ENCODE measurements at regions not wholly inside any gene's neighbourhood (a gene's known extent, or its start where the extent isn't known, plus 50 kb on each side); places are given as distances from the start of the nearest gene placed in this dataset.

DNA sequence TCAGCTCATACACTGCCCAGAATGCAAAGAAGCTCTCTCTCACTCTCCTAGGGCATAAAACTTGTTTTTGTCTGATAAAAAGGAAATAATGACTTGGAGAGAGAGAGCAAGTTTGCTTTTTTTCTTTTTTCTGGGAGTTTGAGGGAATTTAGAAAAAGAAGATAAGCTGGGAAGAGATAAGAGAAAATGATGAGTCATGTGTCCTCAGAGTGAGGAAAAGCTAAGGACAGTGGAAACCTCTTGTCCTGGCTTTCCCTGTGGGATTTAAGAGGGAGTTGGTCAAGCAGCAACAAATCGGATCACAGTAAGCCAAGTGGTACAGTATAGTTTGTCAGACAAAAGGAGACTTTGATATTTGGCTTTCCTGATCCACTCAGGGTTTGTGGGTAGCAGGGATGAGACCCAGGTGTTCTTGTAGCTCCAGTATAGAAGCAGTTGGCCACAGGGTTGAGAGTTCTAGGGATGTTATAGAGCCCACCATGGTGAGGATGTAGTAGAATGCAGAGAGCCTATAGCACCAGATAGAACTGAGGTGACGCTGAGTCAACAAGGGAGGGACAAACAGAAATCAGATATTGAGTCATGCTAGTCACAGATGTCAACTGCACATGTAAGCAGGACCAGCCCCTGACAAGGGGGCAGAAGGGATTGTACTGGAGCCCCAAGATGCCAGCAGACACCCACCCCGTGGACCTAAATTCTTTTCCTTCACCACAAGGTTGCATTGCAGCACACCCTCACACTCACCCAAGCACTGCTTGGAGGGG lies 219.3 kb upstream of the TAC1 start:
- no peak for DNase-seq (ENCODE audit: low read depth)
- TF ChIP-seq, protein P1, sequence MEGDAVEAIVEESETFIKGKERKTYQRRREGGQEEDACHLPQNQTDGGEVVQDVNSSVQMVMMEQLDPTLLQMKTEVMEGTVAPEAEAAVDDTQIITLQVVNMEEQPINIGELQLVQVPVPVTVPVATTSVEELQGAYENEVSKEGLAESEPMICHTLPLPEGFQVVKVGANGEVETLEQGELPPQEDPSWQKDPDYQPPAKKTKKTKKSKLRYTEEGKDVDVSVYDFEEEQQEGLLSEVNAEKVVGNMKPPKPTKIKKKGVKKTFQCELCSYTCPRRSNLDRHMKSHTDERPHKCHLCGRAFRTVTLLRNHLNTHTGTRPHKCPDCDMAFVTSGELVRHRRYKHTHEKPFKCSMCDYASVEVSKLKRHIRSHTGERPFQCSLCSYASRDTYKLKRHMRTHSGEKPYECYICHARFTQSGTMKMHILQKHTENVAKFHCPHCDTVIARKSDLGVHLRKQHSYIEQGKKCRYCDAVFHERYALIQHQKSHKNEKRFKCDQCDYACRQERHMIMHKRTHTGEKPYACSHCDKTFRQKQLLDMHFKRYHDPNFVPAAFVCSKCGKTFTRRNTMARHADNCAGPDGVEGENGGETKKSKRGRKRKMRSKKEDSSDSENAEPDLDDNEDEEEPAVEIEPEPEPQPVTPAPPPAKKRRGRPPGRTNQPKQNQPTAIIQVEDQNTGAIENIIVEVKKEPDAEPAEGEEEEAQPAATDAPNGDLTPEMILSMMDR (conservative IDR thresholded peaks at IDR 0.05; ENCODE audit: low read depth, low read length) = no peak
- H3K4me3 ChIP-seq (ENCODE audit: low read depth, low read length) = no peak overlapping the region

DNA sequence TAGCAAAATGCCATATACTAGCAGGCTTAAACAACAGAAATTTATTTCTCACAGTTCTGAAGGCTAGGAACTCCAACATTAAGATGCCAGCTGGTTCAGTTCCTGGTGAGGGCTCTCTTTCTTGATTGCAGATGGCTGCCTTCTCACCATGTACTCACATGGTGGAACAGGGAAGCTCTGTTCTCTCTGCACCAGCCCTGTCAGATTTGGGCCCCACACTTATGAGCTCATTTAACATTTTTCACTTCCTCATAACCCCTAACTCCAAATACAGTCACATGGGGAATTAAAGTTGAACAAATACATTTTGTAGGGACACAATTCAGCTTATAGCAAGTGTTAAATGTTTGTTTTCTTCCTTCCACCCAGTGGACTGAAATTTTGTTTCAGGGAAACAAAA lies 218.6 kb upstream of the TAC1 start:
- DNase-seq (ENCODE audit: low read depth) = no peak
- no peak overlapping the region for H3K4me3 ChIP-seq (ENCODE audit: low read depth, low read length)
- TF ChIP-seq, protein P1 (conservative IDR thresholded peaks at IDR 0.05; ENCODE audit: low read depth, low read length) = no peak

DNA sequence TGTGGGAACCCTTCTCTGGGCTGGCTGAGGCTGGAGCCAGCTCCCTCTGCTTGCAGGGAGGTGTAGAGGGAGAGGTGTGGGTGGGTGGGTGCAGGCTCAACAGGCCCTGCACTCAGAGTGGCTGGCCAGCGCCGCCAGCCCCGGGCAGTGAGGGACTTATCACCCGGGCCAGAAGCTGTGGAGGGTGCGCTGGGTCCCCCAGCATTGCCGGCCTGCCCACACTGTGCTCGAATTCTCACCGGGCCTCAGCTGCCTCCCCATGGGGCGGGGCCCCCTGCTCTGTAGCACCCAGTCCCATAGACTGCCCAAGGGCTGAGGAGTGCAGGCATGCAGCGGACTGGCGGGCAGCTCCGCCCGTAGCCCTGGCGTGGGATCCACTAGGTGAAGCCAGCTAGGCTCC lies 190.7 kb upstream of the TAC1 start:
- no peak overlapping the region for H3K4me3 ChIP-seq (ENCODE audit: low read depth, low read length)
- TF ChIP-seq, protein P1 (conservative IDR thresholded peaks at IDR 0.05; ENCODE audit: low read depth, low read length) = no peak
- DNase-seq (ENCODE audit: low read depth) = no peak

DNA sequence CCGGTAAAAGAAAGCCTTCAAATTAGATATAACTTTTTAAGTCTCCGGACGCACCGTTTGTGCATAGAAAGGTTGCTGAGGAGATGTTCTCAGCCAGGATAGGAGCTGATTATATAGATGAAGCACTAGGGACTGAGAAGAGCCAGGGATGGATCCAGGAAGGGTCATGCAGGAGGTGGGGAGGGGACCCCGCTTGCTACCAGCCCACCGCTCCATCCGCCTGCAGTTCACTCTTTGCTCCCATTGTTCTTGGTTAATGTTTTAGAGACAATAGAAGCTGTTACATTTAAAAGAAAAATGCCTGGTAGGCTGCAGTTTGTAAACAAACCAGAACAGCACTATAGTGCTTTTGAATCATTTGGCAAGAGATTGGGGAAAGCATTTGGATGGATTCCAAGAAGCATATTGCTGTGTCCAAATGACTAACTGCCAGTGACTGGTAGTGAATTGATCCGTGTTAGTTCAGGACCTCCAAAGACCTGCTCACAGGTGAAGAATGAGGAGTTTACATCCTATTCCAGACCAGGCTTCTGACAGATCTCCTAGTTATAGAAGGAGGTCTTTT lies 175.9 kb upstream of the TAC1 start:
- H3K4me3 ChIP-seq (ENCODE audit: low read depth, low read length) = no peak overlapping the region
- TF ChIP-seq, protein P1 (conservative IDR thresholded peaks at IDR 0.05; ENCODE audit: low read depth, low read length) = no peak
- no peak for DNase-seq (ENCODE audit: low read depth)

DNA sequence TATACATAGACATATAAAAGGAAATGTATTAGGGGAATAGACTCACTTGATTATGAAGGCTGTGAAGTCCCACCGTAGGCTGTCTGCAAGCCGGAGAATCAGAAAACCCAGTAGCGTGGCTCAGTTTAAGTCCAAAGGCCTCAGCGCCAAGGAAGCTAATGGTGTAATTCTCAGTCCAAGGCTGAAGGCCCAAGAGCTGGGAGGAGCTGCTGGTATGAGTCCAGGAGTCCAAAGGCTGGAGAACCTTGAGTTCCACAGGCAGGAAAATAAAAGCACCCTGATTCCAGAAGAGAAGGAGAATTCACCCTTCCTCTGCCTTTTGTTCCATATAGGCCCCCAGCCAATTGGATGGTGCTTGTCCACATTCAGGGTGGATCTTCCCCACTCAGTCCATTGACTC lies 166.2 kb upstream of the TAC1 start:
- no peak for DNase-seq (ENCODE audit: low read depth)
- TF ChIP-seq, protein P1 (conservative IDR thresholded peaks at IDR 0.05; ENCODE audit: low read depth, low read length) = no peak
- no peak overlapping the region for H3K4me3 ChIP-seq (ENCODE audit: low read depth, low read length)

DNA sequence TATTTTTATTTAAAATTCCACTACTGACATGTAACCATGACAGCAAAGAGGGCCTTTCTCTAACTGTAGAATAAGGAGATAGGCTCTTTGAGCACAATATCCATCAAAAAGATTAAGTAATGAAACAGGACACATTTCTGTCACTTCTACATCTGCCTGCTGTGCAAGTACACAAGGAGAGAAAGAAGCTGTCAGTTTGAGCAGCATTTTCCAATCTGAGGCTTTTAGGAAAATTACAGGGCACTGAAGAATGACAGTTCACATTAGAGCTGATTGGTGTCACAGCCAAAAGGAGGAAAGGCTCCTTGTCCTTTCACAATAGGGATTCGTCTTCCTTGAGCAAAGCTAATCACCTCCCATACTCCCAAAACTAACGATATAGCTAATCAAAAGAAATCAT lies 158.8 kb upstream of the TAC1 start:
- DNase-seq (ENCODE audit: low read depth) = no peak
- no peak overlapping the region for H3K4me3 ChIP-seq (ENCODE audit: low read depth, low read length)
- TF ChIP-seq, protein P1 (conservative IDR thresholded peaks at IDR 0.05; ENCODE audit: low read depth, low read length) = no peak

DNA sequence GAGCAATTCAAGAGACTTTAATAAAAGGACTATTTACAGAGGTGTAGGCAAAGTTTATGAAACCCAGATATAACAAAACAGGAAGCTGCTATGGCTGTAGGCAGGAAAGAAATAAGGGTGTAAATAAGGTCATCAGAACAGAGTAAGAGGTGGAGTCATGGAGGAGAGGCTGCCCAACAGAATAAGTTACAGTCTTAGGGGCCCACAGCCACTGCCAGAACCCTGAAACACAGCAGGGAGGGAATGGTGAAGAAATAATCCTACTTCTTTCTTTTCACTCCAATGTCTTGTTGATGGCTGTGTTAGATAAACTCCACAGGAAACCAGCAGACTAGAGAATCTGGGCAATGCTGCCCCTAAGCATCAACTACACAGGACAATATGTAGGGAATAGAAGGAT lies 155.8 kb upstream of the TAC1 start:
- no peak for DNase-seq (ENCODE audit: low read depth)
- H3K4me3 ChIP-seq (ENCODE audit: low read depth, low read length) = no peak overlapping the region
- TF ChIP-seq, protein P1 (conservative IDR thresholded peaks at IDR 0.05; ENCODE audit: low read depth, low read length) = no peak
